ENCODE measurements at regions not wholly inside any gene's neighbourhood (a gene's known extent, or its start where the extent isn't known, plus 50 kb on each side); places are given as distances from the start of the nearest gene placed in this dataset.

DNA sequence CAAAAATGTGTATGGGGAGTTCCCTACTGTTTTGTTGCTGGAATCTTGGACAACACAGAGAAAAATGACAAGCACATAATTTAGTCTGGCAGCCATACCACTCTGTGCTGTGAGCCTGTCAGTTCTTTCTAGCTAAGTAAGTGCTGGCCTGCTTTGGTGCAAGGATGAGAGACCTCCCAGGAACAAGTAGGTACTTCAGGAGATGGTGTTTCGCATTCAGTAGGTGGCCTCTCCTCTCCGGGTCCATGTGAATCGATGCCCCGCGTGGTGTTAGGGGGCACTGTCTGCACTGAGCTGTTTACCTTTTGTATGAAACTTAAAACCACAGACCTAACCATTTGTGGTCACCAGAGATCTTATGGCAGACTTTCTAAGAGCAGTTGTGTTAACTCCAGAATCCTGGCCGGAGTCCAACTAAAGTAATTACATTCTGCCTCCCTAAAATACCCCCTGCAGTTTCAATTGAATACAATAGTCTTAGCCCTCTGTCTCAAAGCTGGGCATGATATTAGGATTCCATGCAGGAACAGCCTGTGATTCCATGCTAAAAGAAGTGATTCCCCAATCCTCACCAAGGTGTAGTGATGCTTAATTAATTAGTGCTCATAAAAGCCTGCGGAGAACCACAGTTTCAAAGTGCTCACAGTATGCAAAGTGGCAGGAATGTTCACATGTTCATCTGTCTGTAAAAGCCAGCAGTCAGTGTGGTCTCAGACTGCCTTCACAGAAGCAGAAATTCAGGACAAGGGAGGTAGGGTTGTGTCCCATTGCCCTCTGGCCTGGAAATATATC, 64.2 kb downstream of the LLPH start:
- no peak overlapping the region for H3K4me3 ChIP-seq (ENCODE audit: low read length)
- peaks cover 3% of the 10 kb centered on the region for H3K27me3 ChIP-seq (ENCODE audit: control insufficient read depth, insufficient read depth, low read length)
- no peaks in the 10 kb centered on the region for H3K4me1 ChIP-seq (ENCODE audit: control insufficient read depth, insufficient read depth, low read length)
- H3K36me3 ChIP-seq (ENCODE audit: control insufficient read depth, insufficient read depth, low read length): no peaks in the 10 kb centered on the region
- no peak overlapping the region for H3K27ac ChIP-seq (ENCODE audit: low read length)
- no peak for DNase-seq
- no CpG with 5 or more reads among the region's 7 CpGs for WGBS (ENCODE audit: insufficient coverage, low lambda C conversion rate)
- H3K9me3 ChIP-seq (ENCODE audit: control insufficient read depth, low read depth, low read length): no peaks in the 10 kb centered on the region

GRCh38 chr12:66065641-66066136, 64.9 kb downstream of the LLPH start:
- WGBS (ENCODE audit: insufficient coverage, low lambda C conversion rate): 80% methylated on average over 1 of the region's 3 CpGs
- H3K4me3 ChIP-seq (ENCODE audit: low read length): no peak overlapping the region
- no peaks in the 10 kb centered on the region for H3K36me3 ChIP-seq (ENCODE audit: control insufficient read depth, insufficient read depth, low read length)
- H3K27ac ChIP-seq (ENCODE audit: low read length): no peak overlapping the region
- H3K4me1 ChIP-seq (ENCODE audit: control insufficient read depth, insufficient read depth, low read length): no peaks in the 10 kb centered on the region
- H3K27me3 ChIP-seq (ENCODE audit: control insufficient read depth, insufficient read depth, low read length): peaks cover 3% of the 10 kb centered on the region
- no peaks in the 10 kb centered on the region for H3K9me3 ChIP-seq (ENCODE audit: control insufficient read depth, low read depth, low read length)
- no peak for DNase-seq

GRCh38 chr12:66065150-66065549, 65.4 kb downstream of the LLPH start:
- H3K36me3 ChIP-seq (ENCODE audit: control insufficient read depth, insufficient read depth, low read length): no peaks in the 10 kb centered on the region
- no peaks in the 10 kb centered on the region for H3K9me3 ChIP-seq (ENCODE audit: control insufficient read depth, low read depth, low read length)
- no peak overlapping the region for H3K27ac ChIP-seq (ENCODE audit: low read length)
- H3K4me3 ChIP-seq (ENCODE audit: low read length): no peak overlapping the region
- WGBS (ENCODE audit: insufficient coverage, low lambda C conversion rate): 90% methylated on average over 2 of the region's 3 CpGs
- peaks cover 3% of the 10 kb centered on the region for H3K27me3 ChIP-seq (ENCODE audit: control insufficient read depth, insufficient read depth, low read length)
- H3K4me1 ChIP-seq (ENCODE audit: control insufficient read depth, insufficient read depth, low read length): no peaks in the 10 kb centered on the region
- no peak for DNase-seq

DNA sequence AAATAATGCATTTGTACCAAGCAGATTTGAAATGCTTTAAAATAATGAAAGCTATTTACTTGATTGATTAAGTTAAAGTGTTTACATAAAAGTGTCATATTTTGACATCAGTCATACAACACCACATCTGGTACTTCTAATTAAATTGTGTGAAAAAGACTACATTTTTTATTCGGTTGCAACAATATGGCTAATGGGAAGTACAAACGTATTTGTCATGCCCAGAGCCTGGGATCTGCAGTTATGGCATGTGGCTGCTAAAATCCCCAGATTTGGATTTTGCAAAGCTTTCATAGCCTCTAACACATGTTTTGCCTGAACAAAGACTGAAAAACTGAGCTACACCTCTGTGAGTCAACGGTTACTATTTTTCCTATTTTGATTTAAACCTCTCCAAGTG, 66.6 kb downstream of the LLPH start:
- WGBS (ENCODE audit: insufficient coverage, low lambda C conversion rate): 100% methylated on average over 1 of the region's 3 CpGs
- H3K9me3 ChIP-seq (ENCODE audit: control insufficient read depth, low read depth, low read length): no peaks in the 10 kb centered on the region
- H3K4me1 ChIP-seq (ENCODE audit: control insufficient read depth, insufficient read depth, low read length): no peaks in the 10 kb centered on the region
- no peak overlapping the region for H3K27ac ChIP-seq (ENCODE audit: low read length)
- DNase-seq: no peak
- no peak overlapping the region for H3K4me3 ChIP-seq (ENCODE audit: low read length)
- H3K36me3 ChIP-seq (ENCODE audit: control insufficient read depth, insufficient read depth, low read length): no peaks in the 10 kb centered on the region
- H3K27me3 ChIP-seq (ENCODE audit: control insufficient read depth, insufficient read depth, low read length): peaks cover 3% of the 10 kb centered on the region

- no peak for DNase-seq
- no CpG with 5 or more reads among the region's 3 CpGs for WGBS (ENCODE audit: insufficient coverage, low lambda C conversion rate)
- Histone ChIP-seq H3K36me3 (ENCODE audit: control insufficient read depth, insufficient read depth, low read length) (no peaks in the 10 kb centered on the region), H3K27me3 (ENCODE audit: control insufficient read depth, insufficient read depth, low read length) (peaks cover 3% of the 10 kb centered on the region), H3K9me3 (ENCODE audit: control insufficient read depth, low read depth, low read length) (no peaks in the 10 kb centered on the region), H3K4me1 (ENCODE audit: control insufficient read depth, insufficient read depth, low read length) (no peaks in the 10 kb centered on the region), H3K4me3 (ENCODE audit: low read length) (no peak overlapping the region), H3K27ac (ENCODE audit: low read length) (no peak overlapping the region)
These were observed 68.3 kb downstream of the LLPH start for GRCh38 chr12:66062290-66062625.

- no peaks in the 10 kb centered on the region for H3K9me3 ChIP-seq (ENCODE audit: control insufficient read depth, low read depth, low read length)
- H3K36me3 ChIP-seq (ENCODE audit: control insufficient read depth, insufficient read depth, low read length): no peaks in the 10 kb centered on the region
- no peaks in the 10 kb centered on the region for H3K4me1 ChIP-seq (ENCODE audit: control insufficient read depth, insufficient read depth, low read length)
- DNase-seq: no peak
- peaks cover 3% of the 10 kb centered on the region for H3K27me3 ChIP-seq (ENCODE audit: control insufficient read depth, insufficient read depth, low read length)
- H3K27ac ChIP-seq (ENCODE audit: low read length): no peak overlapping the region
- no peak overlapping the region for H3K4me3 ChIP-seq (ENCODE audit: low read length)
- WGBS (ENCODE audit: insufficient coverage, low lambda C conversion rate): 100% methylated on average over 2 of the region's 10 CpGs
These were observed 68.8 kb downstream of the LLPH start for GRCh38 chr12:66061557-66062289.

DNA sequence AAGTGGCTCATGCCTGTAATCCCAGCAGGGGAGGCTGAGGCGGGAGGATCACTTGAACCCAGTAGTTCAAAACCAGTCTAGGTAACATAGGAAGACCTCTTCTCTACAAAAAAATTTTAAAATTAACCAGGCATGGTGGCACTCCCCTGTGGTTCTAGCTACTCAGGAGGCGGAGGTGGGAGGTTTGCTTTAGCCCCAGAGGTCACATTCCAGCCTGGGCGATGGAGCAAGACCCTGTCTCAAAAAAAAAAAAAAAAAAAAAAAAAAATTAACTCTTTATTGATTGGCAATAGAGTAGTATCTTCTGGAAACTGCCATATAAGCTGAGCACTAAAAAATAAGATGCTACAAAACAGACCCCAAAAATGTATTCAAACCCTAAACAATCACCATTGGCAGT, 69.5 kb downstream of the LLPH start:
- Histone ChIP-seq H3K27ac (ENCODE audit: low read length) (no peak overlapping the region), H3K4me3 (ENCODE audit: low read length) (no peak overlapping the region), H3K9me3 (ENCODE audit: control insufficient read depth, low read depth, low read length) (no peaks in the 10 kb centered on the region), H3K36me3 (ENCODE audit: control insufficient read depth, insufficient read depth, low read length) (no peaks in the 10 kb centered on the region), H3K4me1 (ENCODE audit: control insufficient read depth, insufficient read depth, low read length) (no peaks in the 10 kb centered on the region), H3K27me3 (ENCODE audit: control insufficient read depth, insufficient read depth, low read length) (peaks cover 3% of the 10 kb centered on the region)
- no CpG with 5 or more reads among the region's 3 CpGs for WGBS (ENCODE audit: insufficient coverage, low lambda C conversion rate)
- no peak for DNase-seq

- H3K36me3 ChIP-seq (ENCODE audit: control insufficient read depth, insufficient read depth, low read length): no peaks in the 10 kb centered on the region
- H3K27ac ChIP-seq (ENCODE audit: low read length): no peak overlapping the region
- no peak for DNase-seq
- H3K27me3 ChIP-seq (ENCODE audit: control insufficient read depth, insufficient read depth, low read length): peaks cover 3% of the 10 kb centered on the region
- no peaks in the 10 kb centered on the region for H3K4me1 ChIP-seq (ENCODE audit: control insufficient read depth, insufficient read depth, low read length)
- WGBS (ENCODE audit: insufficient coverage, low lambda C conversion rate): no CpG with 5 or more reads among the region's 2 CpGs
- H3K4me3 ChIP-seq (ENCODE audit: low read length): no peak overlapping the region
- H3K9me3 ChIP-seq (ENCODE audit: control insufficient read depth, low read depth, low read length): no peaks in the 10 kb centered on the region
These were observed 70.2 kb downstream of the LLPH start for GRCh38 chr12:66060163-66060907.

- Histone ChIP-seq H3K27ac (ENCODE audit: low read length) (no peak overlapping the region), H3K27me3 (ENCODE audit: control insufficient read depth, insufficient read depth, low read length) (no peaks in the 10 kb centered on the region), H3K4me3 (ENCODE audit: low read length) (no peak overlapping the region), H3K4me1 (ENCODE audit: control insufficient read depth, insufficient read depth, low read length) (no peaks in the 10 kb centered on the region), H3K9me3 (ENCODE audit: control insufficient read depth, low read depth, low read length) (no peaks in the 10 kb centered on the region), H3K36me3 (ENCODE audit: control insufficient read depth, insufficient read depth, low read length) (no peaks in the 10 kb centered on the region)
- no peak for DNase-seq
- no CpG with 5 or more reads among the region's 5 CpGs for WGBS (ENCODE audit: insufficient coverage, low lambda C conversion rate)
These were observed 70.9 kb downstream of the LLPH start for GRCh38 chr12:66059666-66060065.

DNA sequence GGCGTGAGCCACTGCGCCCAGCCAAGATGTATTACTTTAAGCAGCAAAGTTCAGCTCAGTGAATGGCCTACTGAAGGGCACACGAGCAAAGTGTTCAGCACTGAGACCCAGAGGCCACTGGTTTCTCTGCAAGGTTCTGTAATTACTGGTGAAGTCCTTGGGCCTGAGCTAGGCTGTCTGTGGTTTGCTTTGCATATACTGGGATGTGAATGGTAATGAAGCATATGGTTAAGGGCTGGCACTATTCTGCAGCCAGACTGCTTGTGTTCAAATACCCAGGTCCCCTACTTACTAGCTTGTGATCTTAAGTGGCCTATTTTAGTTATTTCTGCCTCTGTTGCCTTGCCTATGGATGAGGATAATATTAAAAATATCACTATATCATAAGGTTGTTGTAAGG, 72.0 kb downstream of the LLPH start:
- no CpG with 5 or more reads among the region's 3 CpGs for WGBS (ENCODE audit: insufficient coverage, low lambda C conversion rate)
- no peaks in the 10 kb centered on the region for H3K4me1 ChIP-seq (ENCODE audit: control insufficient read depth, insufficient read depth, low read length)
- H3K9me3 ChIP-seq (ENCODE audit: control insufficient read depth, low read depth, low read length): no peaks in the 10 kb centered on the region
- no peaks in the 10 kb centered on the region for H3K36me3 ChIP-seq (ENCODE audit: control insufficient read depth, insufficient read depth, low read length)
- H3K27ac ChIP-seq (ENCODE audit: low read length): no peak overlapping the region
- H3K27me3 ChIP-seq (ENCODE audit: control insufficient read depth, insufficient read depth, low read length): no peaks in the 10 kb centered on the region
- no peak for DNase-seq
- H3K4me3 ChIP-seq (ENCODE audit: low read length): no peak overlapping the region
